ENCODE measurements at regions not wholly inside any gene's neighbourhood (a gene's known extent, or its start where the extent isn't known, plus 50 kb on each side); places are given as distances from the start of the nearest gene placed in this dataset.

- TF ChIP-seq TAF1 (IDR thresholded peaks at IDR 0.05; ENCODE audit: low read depth): no peak
- TF ChIP-seq ZBTB7A (IDR thresholded peaks at IDR 0.05; ENCODE audit: low read depth): no peak
- TF ChIP-seq RAD21 (IDR thresholded peaks at IDR 0.05; ENCODE audit: low read depth): no peak
- TF ChIP-seq USF1 (IDR thresholded peaks at IDR 0.05): no peak
- TF ChIP-seq TEAD4 (IDR thresholded peaks at IDR 0.05): no peak
- TF ChIP-seq YY1 (IDR thresholded peaks at IDR 0.05; ENCODE audit: low read depth): no peak
- no peak for TF ChIP-seq REST (IDR thresholded peaks at IDR 0.05; ENCODE audit: low read depth)
- TF ChIP-seq CREB1 (IDR thresholded peaks at IDR 0.05; ENCODE audit: low read depth): no peak
- no peak for TF ChIP-seq TCF12 (IDR thresholded peaks at IDR 0.05; ENCODE audit: low read depth)
- TF ChIP-seq MAX (IDR thresholded peaks at IDR 0.05): no peak
- no peak for TF ChIP-seq NFIC (IDR thresholded peaks at IDR 0.05)
- TF ChIP-seq FOXM1 (IDR thresholded peaks at IDR 0.05; ENCODE audit: borderline replicate concordance, low read depth): no peak
- TF ChIP-seq CEBPB (IDR thresholded peaks at IDR 0.05): no peak
- no peak for TF ChIP-seq EGR1 (IDR thresholded peaks at IDR 0.05)
- no peak for TF ChIP-seq EP300 (IDR thresholded peaks at IDR 0.05; ENCODE audit: borderline replicate concordance)
Measured at GRCh38 chr20:24117383-24117782, 128.8 kb upstream of the GGTLC1 start.

- TF ChIP-seq MAX (IDR thresholded peaks at IDR 0.05): no peak
- TF ChIP-seq EP300 (IDR thresholded peaks at IDR 0.05; ENCODE audit: borderline replicate concordance): no peak
- no peak for TF ChIP-seq USF1 (IDR thresholded peaks at IDR 0.05)
- no peak for TF ChIP-seq CREB1 (IDR thresholded peaks at IDR 0.05; ENCODE audit: low read depth)
- no peak for TF ChIP-seq EGR1 (IDR thresholded peaks at IDR 0.05)
- no peak for TF ChIP-seq TCF12 (IDR thresholded peaks at IDR 0.05; ENCODE audit: low read depth)
- TF ChIP-seq ZBTB7A (IDR thresholded peaks at IDR 0.05; ENCODE audit: low read depth): no peak
- no peak for TF ChIP-seq RAD21 (IDR thresholded peaks at IDR 0.05; ENCODE audit: low read depth)
- no peak for TF ChIP-seq NFIC (IDR thresholded peaks at IDR 0.05)
- no peak for TF ChIP-seq TEAD4 (IDR thresholded peaks at IDR 0.05)
- TF ChIP-seq TAF1 (IDR thresholded peaks at IDR 0.05; ENCODE audit: low read depth): no peak
- TF ChIP-seq CEBPB (IDR thresholded peaks at IDR 0.05): no peak
- TF ChIP-seq REST (IDR thresholded peaks at IDR 0.05; ENCODE audit: low read depth): no peak
- TF ChIP-seq FOXM1 (IDR thresholded peaks at IDR 0.05; ENCODE audit: borderline replicate concordance, low read depth): no peak
- TF ChIP-seq YY1 (IDR thresholded peaks at IDR 0.05; ENCODE audit: low read depth): no peak
Measured at GRCh38 chr20:24116611-24117010, 128.0 kb upstream of the GGTLC1 start.

- TF ChIP-seq TAF1 (IDR thresholded peaks at IDR 0.05; ENCODE audit: low read depth) (no peak), NFIC (IDR thresholded peaks at IDR 0.05) (no peak), ZBTB7A (IDR thresholded peaks at IDR 0.05; ENCODE audit: low read depth) (no peak), TEAD4 (IDR thresholded peaks at IDR 0.05) (no peak), RAD21 (IDR thresholded peaks at IDR 0.05; ENCODE audit: low read depth) (no peak), EP300 (IDR thresholded peaks at IDR 0.05; ENCODE audit: borderline replicate concordance) (no peak), TCF12 (IDR thresholded peaks at IDR 0.05; ENCODE audit: low read depth) (no peak), USF1 (IDR thresholded peaks at IDR 0.05) (no peak), EGR1 (IDR thresholded peaks at IDR 0.05) (no peak), CREB1 (IDR thresholded peaks at IDR 0.05; ENCODE audit: low read depth) (no peak), CEBPB (IDR thresholded peaks at IDR 0.05) (no peak)
Measured at GRCh38 chr20:24112360-24112759, 123.8 kb upstream of the GGTLC1 start.

GRCh38 chr20:24111858-24112257, 123.3 kb upstream of the GGTLC1 start:
- TF ChIP-seq NFIC (IDR thresholded peaks at IDR 0.05): no peak
- no peak for TF ChIP-seq YY1 (IDR thresholded peaks at IDR 0.05; ENCODE audit: low read depth)
- TF ChIP-seq CREB1 (IDR thresholded peaks at IDR 0.05; ENCODE audit: low read depth): no peak
- TF ChIP-seq MAX (IDR thresholded peaks at IDR 0.05): no peak
- no peak for TF ChIP-seq RAD21 (IDR thresholded peaks at IDR 0.05; ENCODE audit: low read depth)

GRCh38 chr20:24109537-24109936, 121.0 kb upstream of the GGTLC1 start:
- no peak for TF ChIP-seq FOXM1 (IDR thresholded peaks at IDR 0.05; ENCODE audit: borderline replicate concordance, low read depth)
- TF ChIP-seq TEAD4 (IDR thresholded peaks at IDR 0.05): no peak
- TF ChIP-seq EGR1 (IDR thresholded peaks at IDR 0.05): no peak
- no peak for TF ChIP-seq RAD21 (IDR thresholded peaks at IDR 0.05; ENCODE audit: low read depth)
- TF ChIP-seq EP300 (IDR thresholded peaks at IDR 0.05; ENCODE audit: borderline replicate concordance): no peak
- TF ChIP-seq ZBTB7A (IDR thresholded peaks at IDR 0.05; ENCODE audit: low read depth): no peak
- TF ChIP-seq CREB1 (IDR thresholded peaks at IDR 0.05; ENCODE audit: low read depth): no peak
- TF ChIP-seq USF1 (IDR thresholded peaks at IDR 0.05): no peak
- TF ChIP-seq MAX (IDR thresholded peaks at IDR 0.05): no peak
- no peak for TF ChIP-seq TCF12 (IDR thresholded peaks at IDR 0.05; ENCODE audit: low read depth)
- no peak for TF ChIP-seq TAF1 (IDR thresholded peaks at IDR 0.05; ENCODE audit: low read depth)
- TF ChIP-seq CEBPB (IDR thresholded peaks at IDR 0.05): no peak
- TF ChIP-seq YY1 (IDR thresholded peaks at IDR 0.05; ENCODE audit: low read depth): no peak
- no peak for TF ChIP-seq REST (IDR thresholded peaks at IDR 0.05; ENCODE audit: low read depth)
- TF ChIP-seq NFIC (IDR thresholded peaks at IDR 0.05): no peak

Data from Ishikawa (cell line).